NOMO-1 treated with DMSO at 0.1 percent for 48 hours (cell line): ENCODE measurements at regions not wholly inside any gene's neighbourhood (a gene's known extent, or its start where the extent isn't known, plus 50 kb on each side); places are given as distances from the start of the nearest gene placed in this dataset.
"Not testable (repeated sequence)": the region's sequence is repeated elsewhere in the genome, so short reads cannot be mapped to it uniquely, and the experiment has no call there.

ENCODE experiments used
- DNase-seq: peaks from one replicate; lab custom pipeline; 2025; ENCODE audit not compliant: unreplicated experiment; lab: John Stamatoyannopoulos, UW

DNA sequence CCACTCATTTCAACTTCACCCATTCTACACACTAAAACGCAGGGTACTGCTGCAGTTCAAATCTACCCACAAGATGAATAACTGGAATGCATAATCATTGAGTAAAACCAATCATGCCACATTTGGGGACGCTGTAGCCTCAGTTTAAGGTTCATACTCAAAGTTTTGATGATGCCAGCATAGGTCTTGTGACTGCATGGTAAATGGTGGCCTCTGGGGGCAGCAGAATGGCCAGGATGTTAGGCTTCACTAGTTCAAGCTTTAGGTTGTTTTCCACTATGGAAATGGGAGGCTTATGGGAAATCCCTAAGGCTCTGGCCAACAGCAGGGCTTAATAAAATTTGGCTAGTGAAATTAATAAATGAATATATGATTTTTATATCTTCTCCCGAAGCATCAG is 104.3 kb upstream of the TSC22D2 start:
- DNase-seq, result no peak

DNA sequence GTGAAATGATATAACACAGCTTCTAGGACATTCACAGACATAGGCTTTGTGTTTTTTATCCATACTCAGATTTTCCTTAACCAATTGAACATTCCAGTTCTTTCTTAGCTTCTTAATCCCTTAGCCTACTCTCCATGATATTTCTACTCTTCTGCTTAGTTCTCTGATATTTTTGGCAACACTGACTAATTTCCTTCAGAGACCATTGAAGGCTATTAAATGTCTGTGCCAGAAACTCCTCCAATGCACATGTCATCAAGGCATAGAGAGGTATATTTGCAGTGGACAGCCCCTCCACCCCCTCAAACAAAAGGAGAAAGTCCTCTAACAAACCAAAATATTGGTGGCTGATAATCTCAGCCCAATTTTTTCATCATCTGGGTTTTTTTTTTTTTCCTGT is 105.9 kb upstream of the TSC22D2 start:
- no peak for DNase-seq

- DNase-seq, result no peak
These were observed 107.1 kb upstream of the TSC22D2 start for GRCh38 chr3:150300852-150301517.

- DNase-seq, result no peak
These were observed 107.7 kb upstream of the TSC22D2 start for GRCh38 chr3:150300388-150300787.

GRCh38 chr3:150299201-150299600 is 108.9 kb upstream of the TSC22D2 start:
- no peak for DNase-seq

DNA sequence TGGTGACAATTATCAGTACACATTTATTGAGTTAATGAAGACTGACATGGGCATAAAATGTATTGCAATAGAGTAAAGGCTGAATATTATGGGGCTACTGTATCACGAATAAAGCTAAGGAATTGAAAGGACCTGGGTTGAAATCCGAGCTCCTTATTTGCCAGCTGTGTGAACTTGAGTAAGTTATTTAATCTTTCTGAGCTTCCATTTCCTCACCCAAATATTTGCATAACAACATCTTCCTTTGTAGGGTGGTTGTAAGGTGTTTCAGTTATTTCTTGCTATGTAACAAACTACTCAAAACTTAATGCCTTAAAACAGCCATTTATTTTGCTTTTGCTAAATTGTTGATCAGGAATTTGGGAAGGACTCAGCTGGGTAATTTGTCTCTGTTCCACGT is 111.1 kb upstream of the TSC22D2 start:
- no peak for DNase-seq

- no peak for DNase-seq
These were observed 111.9 kb upstream of the TSC22D2 start for GRCh38 chr3:150296123-150296735.

DNA sequence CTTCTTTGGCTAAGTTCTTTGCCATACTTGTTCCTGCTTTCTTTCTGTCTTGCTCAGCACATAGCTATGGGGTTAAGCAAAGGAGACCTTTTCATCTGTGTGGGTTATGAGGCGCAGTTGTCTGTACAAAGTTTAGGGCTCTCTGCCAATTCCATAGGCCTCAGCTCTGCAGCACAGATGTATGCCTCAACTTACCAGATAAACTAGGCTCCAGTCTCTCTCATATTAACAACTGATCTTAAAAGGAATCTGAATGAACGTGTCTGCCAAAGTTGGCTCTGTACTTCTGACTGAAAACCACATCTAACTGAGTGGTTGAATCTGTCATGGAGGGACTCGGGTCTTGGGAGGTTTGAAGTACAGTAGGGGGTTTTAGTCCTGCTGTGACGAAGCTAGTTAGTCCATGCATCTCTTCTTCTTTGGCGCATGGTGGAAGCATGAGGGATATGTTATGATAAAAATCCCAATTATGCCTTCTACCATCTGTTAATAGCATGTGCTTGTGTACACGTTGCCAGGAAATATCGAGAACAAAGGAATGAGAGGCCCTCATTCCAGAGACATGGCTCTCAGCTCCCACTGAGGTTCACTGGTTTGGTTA is 114.6 kb upstream of the TSC22D2 start:
- DNase-seq, result no peak

GRCh38 chr3:150292891-150293290 is 115.2 kb upstream of the TSC22D2 start:
- no peak for DNase-seq

DNA sequence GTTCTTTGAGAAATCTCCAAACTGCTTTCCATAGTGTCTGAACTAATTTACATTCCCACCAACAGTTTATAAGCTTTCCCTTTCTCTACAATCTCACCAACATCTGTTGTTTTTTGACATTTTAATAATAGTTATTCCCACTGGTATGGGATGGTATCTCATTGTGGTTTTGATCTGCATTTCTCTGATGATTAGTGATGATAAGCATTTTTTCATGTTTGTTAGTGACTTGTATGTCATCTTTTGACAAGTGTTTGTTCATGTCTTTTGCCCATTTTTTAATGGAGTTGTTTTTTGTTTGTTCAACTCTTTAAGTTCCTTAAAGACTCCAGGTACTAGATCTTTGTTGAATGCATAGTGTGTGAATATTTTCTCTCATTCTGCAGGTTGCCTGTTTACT is 116.6 kb upstream of the TSC22D2 start:
- no peak for DNase-seq

DNA sequence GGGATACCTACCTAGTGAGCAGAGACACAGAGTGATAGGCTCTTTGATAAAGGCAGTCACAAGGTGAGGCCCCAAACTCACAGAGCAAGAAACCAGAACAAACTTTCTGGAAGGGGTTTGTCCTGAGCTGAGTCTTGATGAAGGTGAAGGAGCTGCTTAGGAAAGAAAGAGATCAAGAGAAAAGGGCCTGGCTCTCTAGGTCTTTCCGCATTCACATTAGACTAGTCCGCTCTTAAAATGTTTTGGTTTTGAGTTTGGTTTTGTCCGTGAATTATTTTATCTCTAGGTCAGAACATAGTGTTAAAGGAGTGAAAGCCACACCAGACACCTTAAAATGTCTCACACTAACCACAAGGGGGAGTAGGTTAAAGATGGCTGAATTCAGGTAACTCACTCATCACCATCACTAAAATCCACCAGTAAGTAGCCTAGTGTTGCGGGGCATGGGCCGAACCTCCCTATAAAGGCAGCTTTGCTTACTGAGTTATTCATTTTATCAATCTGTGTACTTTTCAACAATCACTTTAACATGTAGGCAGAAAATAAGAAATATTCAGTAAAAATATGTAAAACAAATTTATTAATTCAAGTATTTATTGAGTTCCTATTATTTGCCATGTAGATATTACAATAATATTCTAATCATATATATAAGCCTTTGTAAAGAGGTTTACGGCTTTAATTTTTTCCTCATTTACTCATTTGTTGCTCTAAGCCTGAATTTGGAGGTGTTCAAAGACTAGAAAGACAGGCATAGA is 121.5 kb upstream of the TSC22D2 start:
- DNase-seq, result peak; percentile 43

DNA sequence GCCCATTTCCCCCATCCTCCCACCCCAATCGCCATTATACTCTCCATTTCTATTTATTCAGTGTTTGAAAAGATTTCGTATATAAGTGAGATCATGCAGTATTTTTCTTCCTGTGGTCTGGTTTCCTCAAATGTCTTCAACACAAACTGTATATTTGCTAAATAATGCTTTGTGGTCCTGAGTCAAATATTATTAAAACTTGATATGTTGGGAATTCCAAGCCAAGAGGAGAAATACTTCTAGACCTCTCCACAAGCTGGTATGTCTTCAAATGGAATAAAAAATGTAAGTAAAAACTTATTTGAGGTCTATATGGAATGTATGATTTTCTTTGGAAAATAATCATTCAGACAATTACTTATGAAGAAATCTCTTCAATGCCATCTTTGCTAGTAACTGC is 122.5 kb upstream of the TSC22D2 start:
- no peak for DNase-seq

- DNase-seq, result no peak
These were observed 129.2 kb upstream of the TSC22D2 start for GRCh38 chr3:150278843-150279381.

GRCh38 chr3:150278195-150278594 is 129.9 kb upstream of the TSC22D2 start:
- DNase-seq, result no peak

GRCh38 chr3:150277444-150277843 is 130.7 kb upstream of the TSC22D2 start:
- no peak for DNase-seq

DNA sequence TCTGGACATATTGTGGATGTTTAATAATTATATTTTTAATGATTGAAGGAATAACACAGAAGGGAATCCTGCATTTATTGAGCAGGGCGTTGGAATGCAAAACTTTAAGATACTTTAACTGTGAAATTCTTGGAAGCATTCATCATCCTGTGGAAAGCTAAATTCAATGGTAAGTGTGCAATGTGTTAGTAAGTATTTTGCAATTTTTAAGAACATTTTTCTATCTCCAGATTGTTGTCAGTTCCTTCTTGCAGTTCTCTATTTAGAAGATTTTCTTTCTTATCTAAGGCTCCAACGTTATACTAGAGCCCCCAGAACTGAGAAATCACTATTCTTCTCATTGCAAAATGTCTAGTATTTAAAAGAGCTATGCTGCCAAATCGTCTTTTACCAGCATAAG is 132.2 kb upstream of the TSC22D2 start:
- DNase-seq, result peak; percentile 45

- DNase-seq, result no peak
These were observed 133.7 kb upstream of the TSC22D2 start for GRCh38 chr3:150274372-150274771.

DNA sequence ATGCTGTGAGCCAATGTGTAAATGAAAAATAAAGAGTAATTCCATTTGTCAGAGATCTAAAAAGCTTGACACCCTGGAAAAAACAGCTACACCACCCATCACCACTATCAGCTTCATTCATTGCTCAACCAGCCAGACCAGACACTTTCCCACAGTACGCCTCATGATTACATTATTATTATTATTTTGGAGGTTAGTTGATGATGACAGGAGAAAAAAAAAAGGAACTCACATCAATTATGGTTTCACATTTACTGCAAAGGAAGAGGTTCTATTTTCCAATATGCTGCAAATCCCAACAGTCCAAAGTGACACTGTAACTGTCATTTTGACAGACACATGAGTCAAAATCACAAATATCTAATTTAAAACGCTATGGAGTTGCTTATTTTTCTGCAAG is 134.7 kb upstream of the TSC22D2 start:
- DNase-seq, result peak; percentile 83

- no peak for DNase-seq
These were observed 136.5 kb upstream of the TSC22D2 start for GRCh38 chr3:150271591-150271960.

DNA sequence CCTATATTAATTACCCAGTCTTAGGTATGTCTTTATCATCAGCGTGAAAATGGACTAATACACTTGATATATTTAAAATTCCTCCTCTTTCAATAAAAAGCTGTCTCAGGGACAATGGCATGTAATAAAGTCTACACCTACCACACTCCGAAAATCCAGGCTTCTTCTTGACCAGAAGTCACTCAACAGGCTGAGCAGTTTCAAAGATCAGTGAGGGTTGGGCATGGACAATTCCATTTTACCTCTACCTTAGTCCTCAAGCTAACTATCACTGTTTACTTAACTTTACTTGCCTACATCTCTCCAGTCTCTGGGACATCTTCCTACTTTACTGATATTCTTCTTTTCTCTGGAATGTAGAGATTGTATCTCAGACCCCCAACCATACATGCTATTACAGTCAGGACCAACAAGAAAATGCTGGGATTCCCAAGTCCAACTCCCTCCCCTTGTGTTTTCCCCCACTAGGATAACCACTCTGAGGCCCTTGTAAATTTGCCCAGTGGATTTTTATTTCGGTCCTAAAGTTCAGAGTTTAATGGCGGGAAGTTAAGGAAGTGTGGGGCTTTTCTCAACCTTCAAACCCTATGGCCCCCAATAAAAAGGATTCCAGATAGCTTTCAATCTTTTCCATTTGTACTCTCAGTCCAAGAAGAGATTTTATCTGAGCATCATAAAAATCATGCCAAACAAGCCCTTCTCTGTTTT is 137.1 kb upstream of the TSC22D2 start:
- no peak for DNase-seq

GRCh38 chr3:150270444-150270843 is 137.7 kb upstream of the TSC22D2 start:
- DNase-seq, result not testable (repeated sequence)
